A549 (cell line): ENCODE measurements at regions not wholly inside any gene's neighbourhood (a gene's known extent, or its start where the extent isn't known, plus 50 kb on each side); places are given as distances from the start of the nearest gene placed in this dataset.

Experiments
- CTCF ChIP-seq: fragments of >200 bp; sonication (Bioruptor Twin); formaldehyde crosslinking; IDR thresholded peaks from 3 replicates; pipeline ENCODE4 v1.5.1; 2016
- EP300 ChIP-seq, 2 experiments: fragments of >200 bp; sonication (Bioruptor Twin); formaldehyde crosslinking; IDR thresholded peaks; 2 replicates in 1 of 2; 3 replicates in 1 of 2; pipeline ENCODE4 v1.6.1; 2016 to 2017
- ESRRA ChIP-seq: fragments of 150-350 bp; IDR thresholded peaks from 2 replicates; pipeline ENCODE4 v1.6.1; 2014; ENCODE audit warnings: mild to moderate bottlenecking, low read length, borderline replicate concordance
- KDM1A ChIP-seq: fragments of 200-600 bp; sonication (generic); IDR thresholded peaks from 2 replicates; pipeline ENCODE4 v1.6.1; 2016; ENCODE audit warnings: low read depth, mild to moderate bottlenecking
- MYC ChIP-seq: IDR thresholded peaks from 2 replicates; pipeline ENCODE4 v1.6.1; 2012; ENCODE audit warnings: mild to moderate bottlenecking, inconsistent platforms, low read length, improper control_type of control experiment, borderline replicate concordance
- POLR2A ChIP-seq: IDR thresholded peaks from 2 replicates; pipeline ENCODE4 v1.6.1; 2012; ENCODE audit warnings: mild to moderate bottlenecking, low read length
- RAD21 ChIP-seq, 2 experiments: fragments of >200 bp in 1 of 2; sonication (Bioruptor Twin) in 1 of 2; formaldehyde crosslinking in 1 of 2; IDR thresholded peaks in 1 of 2; conservative IDR thresholded peaks in 1 of 2; 2 replicates in 1 of 2; 3 replicates in 1 of 2; pipeline ENCODE4 v1.6.1; 2012 to 2018; ENCODE audit warnings: inconsistent platforms in 1 of 2
- RCOR1 ChIP-seq: fragments of 150-350 bp; IDR thresholded peaks from 2 replicates; pipeline ENCODE4 v1.6.1; 2014; ENCODE audit warnings: antibody characterized with exemption, low read length, low read depth
- SMC3 ChIP-seq: fragments of >200 bp; sonication (Bioruptor Twin); formaldehyde crosslinking; IDR thresholded peaks from 3 replicates; pipeline ENCODE4 v1.6.1; 2018; ENCODE audit warnings: inconsistent platforms

GRCh38 chr5:167290478-167290877 is 1001.0 kb upstream of the WWC1 start:
- no peak for TF ChIP-seq RAD21 (conservative IDR thresholded peaks at IDR 0.05 in 1 of 2, IDR thresholded peaks at IDR 0.05 in 1 of 2)
- no peak for TF ChIP-seq POLR2A
- no peak for TF ChIP-seq KDM1A
- TF ChIP-seq RCOR1: no peak
- no peak for TF ChIP-seq MYC
- TF ChIP-seq SMC3: no peak
- TF ChIP-seq EP300 (IDR thresholded peaks at IDR 0.05): no peak
- no peak for TF ChIP-seq CTCF
- TF ChIP-seq ESRRA: no peak
